ENCODE measurements at regions not wholly inside any gene's neighbourhood (a gene's known extent, or its start where the extent isn't known, plus 50 kb on each side); places are given as distances from the start of the nearest gene placed in this dataset.

- TF ChIP-seq MXI1 (IDR thresholded peaks at IDR 0.05; ENCODE audit: borderline replicate concordance, low read depth, low read length) (no peak), CEBPB (IDR thresholded peaks at IDR 0.05; ENCODE audit: low read depth, low read length) (no peak), POLR2A (IDR thresholded peaks at IDR 0.05; ENCODE audit: low read depth, low read length) (no peak), RAD21 (IDR thresholded peaks at IDR 0.05; ENCODE audit: low read length) (no peak), USF2 (IDR thresholded peaks at IDR 0.05; ENCODE audit: low read depth, low read length) (no peak), FOS (IDR thresholded peaks at IDR 0.05; ENCODE audit: low read depth, low read length) (no peak), RFX5 (IDR thresholded peaks at IDR 0.05; ENCODE audit: low read depth, low read length) (no peak), NFE2L2 (IDR thresholded peaks at IDR 0.05; ENCODE audit: low read depth, low read length) (no peak), MAFK (IDR thresholded peaks at IDR 0.05; ENCODE audit: low read depth, low read length) (no peak), CHD1 (IDR thresholded peaks at IDR 0.05; ENCODE audit: low read depth, low read length) (no peak), RCOR1 (IDR thresholded peaks at IDR 0.05; ENCODE audit: insufficient replicate concordance, low read length) (no peak), ELK1 (IDR thresholded peaks at IDR 0.05; ENCODE audit: borderline replicate concordance, low read depth, low read length) (no peak), MAZ (IDR thresholded peaks at IDR 0.05; ENCODE audit: borderline replicate concordance, low read depth, low read length) (no peak), CTCF (conservative IDR thresholded peaks at IDR 0.05; ENCODE audit: low read depth, low read length) (no peak)
- POLR2A ChIA-PET (ENCODE audit: unreplicated experiment) = no interaction called here
- ATAC-seq (ENCODE audit: low read depth) = no peak
- Histone ChIP-seq H2AK9ac (replicated peaks; ENCODE audit: low read depth, low read length, poor library complexity) (no peak overlapping the region), H2BK20ac (ENCODE audit: low read depth, low read length) (no peak overlapping the region), H3K9me1 (ENCODE audit: insufficient read depth, low read length) (no peaks in the 10 kb centered on the region), H3K9me3 (ENCODE audit: control insufficient read depth, insufficient read depth, low read length) (no peaks in the 10 kb centered on the region), H4K5ac (ENCODE audit: low read depth, low read length) (no peak overlapping the region), H4K91ac (ENCODE audit: insufficient read depth, low read depth, low read length) (no peak overlapping the region), H3K18ac (ENCODE audit: low read depth, low read length) (no peak overlapping the region), H3K36me3 (ENCODE audit: control insufficient read depth, insufficient read depth, low read length) (no peaks in the 10 kb centered on the region), H3K14ac (replicated peaks; ENCODE audit: low read depth, low read length) (no peak overlapping the region), H3K27me3 (ENCODE audit: control insufficient read depth, insufficient read depth, low read length) (no peaks in the 10 kb centered on the region), H2BK5ac (ENCODE audit: low read depth, low read length, poor library complexity, severe bottlenecking) (no peak overlapping the region), H3K9ac (ENCODE audit: low read depth, low read length) (no peak overlapping the region), H2AK5ac (ENCODE audit: low read depth, low read length) (no peak overlapping the region), H4K20me1 (ENCODE audit: insufficient read depth, low read length) (no peaks in the 10 kb centered on the region), H2AFZ (replicated peaks; ENCODE audit: low read length, poor library complexity) (no peak overlapping the region), H2BK120ac (ENCODE audit: low read depth, low read length) (no peak overlapping the region), H3K79me1 (ENCODE audit: low read depth in 1 of 2, low read length in 2 of 2) (no peaks in the 10 kb centered on the region), H3K4me3 (ENCODE audit: insufficient read depth, low read depth, low read length) (no peak overlapping the region), H3K4ac (ENCODE audit: low read depth, low read length) (no peak overlapping the region), H3K27ac (ENCODE audit: insufficient read depth, low read length) (no peak overlapping the region), H3K4me1 (ENCODE audit: control insufficient read depth, insufficient read depth, low read length) (no peaks in the 10 kb centered on the region), H3K4me2 (ENCODE audit: low read depth, low read length) (no peak overlapping the region), H2BK15ac (ENCODE audit: low read depth, low read length) (no peak overlapping the region), H3K23ac (ENCODE audit: low read depth, low read length) (no peak overlapping the region), H3K56ac (ENCODE audit: extremely low read depth, insufficient read depth, low read length) (no peak overlapping the region), H4K8ac (ENCODE audit: low read depth in 2 of 2, low read length in 2 of 2) (no peak overlapping the region)
- WGBS, 2 experiments (ENCODE audit: extremely low coverage in 2 of 2, insufficient read length in 1 of 2) = no CpG with 5 or more reads among the region's 2 CpGs
- no peak for DNase-seq
- no TSS peak for BruUV-seq (replicated peaks)
- intact Hi-C loops (cut with micrococcal nuclease) = no loop called here
- CTCF ChIA-PET = no interaction called here
- in situ Hi-C loops (cut with MboI; ENCODE audit: low sequenced_read_pairs) = no loop called here
- dilution Hi-C loops (cut with HindIII; ENCODE audit: low sequenced_read_pairs, unreplicated experiment) = no loop called here
Measured at GRCh38 chr9:2395814-2396612, 225.6 kb upstream of the VLDLR start.

All from IMR-90 (cell line).